ENCODE measurements at regions not wholly inside any gene's neighbourhood (a gene's known extent, or its start where the extent isn't known, plus 50 kb on each side); places are given as distances from the start of the nearest gene placed in this dataset.
A peak's percentile ranks its signal among the peaks of the same experiment; 100 is the strongest.
"Not testable (repeated sequence)": the region's sequence is repeated elsewhere in the genome, so short reads cannot be mapped to it uniquely, and the experiment has no call there.

DNA sequence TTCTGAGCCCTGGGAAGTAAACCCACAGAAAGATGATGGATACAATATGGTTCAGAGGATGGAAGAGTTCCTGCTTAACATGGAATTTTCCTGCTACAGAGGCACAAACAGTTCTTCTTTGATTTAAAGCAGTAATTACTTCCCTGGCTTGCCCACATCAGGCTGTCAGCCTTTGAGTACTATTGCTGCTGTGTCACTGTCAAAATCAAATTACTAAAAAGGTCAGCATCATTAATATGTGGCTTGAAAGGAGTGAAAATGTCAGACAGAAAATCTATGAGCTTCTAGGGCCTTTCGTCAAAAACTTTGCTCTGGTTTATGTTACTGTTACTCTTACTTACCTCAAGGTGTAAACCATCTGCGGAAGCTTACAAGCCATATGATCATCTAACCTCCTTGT lies 98.6 kb upstream of the DPT start:
- no peak for DNase-seq

DNA sequence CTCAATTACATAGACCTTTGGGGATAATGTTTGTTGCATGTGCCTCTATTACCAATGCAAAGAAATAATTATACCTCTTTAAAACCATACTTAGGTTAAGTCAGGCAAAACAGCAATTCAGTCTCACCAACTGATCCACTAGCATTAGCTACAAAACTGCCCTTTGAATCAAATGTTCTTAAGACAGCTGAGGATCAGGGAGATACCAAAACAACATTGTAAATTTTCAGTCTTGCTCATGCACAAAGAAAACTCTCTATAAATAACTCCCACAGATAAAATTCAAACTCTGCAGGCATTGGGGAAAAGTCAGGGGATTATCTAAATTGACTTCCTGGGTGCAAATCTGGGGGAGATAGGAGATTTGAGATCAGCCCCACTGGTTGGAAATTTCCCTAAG lies 100.9 kb upstream of the DPT start:
- DNase-seq: no peak

DNA sequence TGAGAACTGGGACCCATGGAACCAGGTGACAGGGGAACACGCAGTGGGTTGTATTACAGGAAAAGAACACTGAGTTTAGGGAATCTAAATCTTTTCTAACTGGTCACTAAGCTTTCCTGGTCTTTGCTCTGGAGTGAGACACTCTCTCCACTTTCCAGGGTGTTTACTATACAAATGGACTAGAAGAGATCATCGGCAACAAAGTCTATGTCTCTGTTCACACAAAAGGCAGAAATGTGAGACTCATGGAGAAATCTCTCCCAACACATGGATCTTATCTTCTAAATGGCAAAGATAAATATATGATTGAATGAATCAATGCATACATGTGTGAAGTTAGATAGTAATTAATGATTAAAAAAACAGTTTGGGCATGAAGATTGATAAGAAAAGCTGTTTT lies 101.6 kb upstream of the DPT start:
- no peak for DNase-seq

DNA sequence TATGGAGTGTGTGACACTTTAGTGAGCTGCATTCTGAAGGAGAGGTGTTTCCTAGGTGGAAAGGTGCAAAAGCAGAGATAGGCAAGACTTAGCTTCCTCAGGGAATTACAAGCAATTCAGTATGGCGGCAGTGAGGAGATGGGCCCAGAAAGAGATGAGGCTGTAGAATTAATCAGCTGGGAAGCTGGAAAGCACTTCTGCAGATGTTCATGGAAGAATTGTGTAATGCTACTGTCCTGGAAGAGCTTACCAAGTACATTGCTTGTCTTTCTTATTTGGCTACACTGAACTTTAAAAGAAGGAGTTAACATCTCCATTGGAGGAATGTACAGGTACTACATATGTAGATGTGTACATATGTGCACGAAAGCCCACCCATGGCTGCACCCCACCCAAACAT lies 103.7 kb upstream of the DPT start:
- DNase-seq: no peak

DNA sequence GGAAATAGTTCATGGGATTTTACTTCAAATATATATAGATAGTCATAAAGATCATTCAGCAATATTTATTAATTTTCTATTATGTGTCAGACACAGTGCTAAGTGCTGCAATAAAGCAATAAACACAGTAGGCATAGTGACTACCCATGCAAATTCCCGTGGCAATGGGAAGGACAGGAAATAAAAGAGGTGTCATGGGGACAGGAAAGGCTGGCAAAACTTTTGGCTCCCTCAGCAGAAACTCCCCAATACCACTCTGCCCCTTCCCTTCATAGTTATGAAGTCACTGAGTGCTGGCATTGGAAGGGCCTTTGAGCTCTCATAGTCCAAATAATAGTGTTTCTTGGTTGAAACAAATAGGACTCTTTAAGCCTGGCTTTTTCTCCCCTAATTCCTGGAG lies 104.4 kb upstream of the DPT start:
- no peak for DNase-seq

DNA sequence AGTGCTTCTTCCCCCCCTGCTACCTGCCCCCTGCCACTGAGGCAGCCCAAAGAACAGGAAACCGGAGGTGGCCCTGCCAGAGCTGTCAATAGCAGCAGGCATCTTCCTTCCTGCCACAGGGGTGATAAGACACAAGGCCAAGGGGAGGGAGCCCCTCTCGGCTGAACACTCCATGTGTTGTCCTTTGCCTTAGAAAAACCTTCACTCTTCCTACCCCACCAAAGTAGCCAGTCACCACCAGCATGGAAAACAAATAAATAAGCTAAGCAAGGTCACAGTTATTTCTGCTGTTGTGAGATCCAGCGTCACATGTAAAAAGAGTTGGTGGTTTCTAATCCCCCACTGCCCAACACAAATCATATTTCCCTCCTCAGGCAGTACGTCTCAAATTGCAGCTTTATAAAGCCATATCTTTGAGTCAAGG lies 104.8 kb upstream of the DPT start:
- DNase-seq: no peak

DNA sequence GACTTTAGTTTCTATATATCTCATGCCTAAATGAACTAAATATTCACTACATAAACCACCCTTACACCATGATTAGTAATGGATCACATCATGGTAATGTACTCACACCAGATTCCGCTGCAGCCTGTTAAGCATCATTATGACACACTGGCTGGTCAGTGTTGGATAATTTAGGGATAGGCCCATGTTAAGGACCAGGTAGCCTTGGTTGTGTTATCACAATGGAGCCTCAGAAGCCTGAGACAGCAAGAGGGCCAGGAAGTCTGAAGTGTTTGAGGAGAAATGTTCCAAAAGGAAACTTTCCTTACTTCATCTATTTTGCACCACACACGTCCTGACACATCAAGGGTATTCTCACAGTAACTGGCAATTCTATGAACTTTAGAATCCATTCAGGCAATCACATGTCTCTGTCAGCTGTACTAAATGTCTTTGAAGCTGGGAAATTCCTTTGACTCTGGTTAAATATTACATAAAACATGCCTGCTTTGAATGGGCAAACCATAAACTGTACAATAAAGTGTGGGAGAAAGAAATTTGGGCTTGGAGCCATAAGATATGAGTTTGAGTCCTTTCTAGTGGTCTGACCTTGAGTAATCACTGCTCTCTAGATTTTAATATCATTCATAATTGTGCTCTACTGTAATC lies 105.3 kb upstream of the DPT start:
- no peak for DNase-seq

DNA sequence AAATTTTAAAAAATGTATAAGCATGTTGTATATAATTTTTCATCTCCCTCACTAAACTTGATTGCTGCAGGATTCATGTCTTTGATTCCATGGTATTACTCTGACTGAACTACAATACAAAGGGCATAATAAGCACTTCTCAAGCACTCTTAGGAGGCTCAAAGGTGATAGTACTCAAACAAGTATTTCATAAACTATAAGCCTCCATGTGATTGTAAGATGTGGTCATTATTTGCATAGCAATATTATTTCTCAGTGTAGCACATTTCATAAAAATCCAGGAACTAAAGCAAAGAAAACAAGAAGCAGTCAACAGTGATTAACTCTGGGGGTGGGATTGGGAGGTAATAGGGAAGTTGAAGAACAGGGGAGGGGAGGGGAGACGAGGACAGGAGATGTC lies 106.2 kb upstream of the DPT start:
- no peak for DNase-seq

DNA sequence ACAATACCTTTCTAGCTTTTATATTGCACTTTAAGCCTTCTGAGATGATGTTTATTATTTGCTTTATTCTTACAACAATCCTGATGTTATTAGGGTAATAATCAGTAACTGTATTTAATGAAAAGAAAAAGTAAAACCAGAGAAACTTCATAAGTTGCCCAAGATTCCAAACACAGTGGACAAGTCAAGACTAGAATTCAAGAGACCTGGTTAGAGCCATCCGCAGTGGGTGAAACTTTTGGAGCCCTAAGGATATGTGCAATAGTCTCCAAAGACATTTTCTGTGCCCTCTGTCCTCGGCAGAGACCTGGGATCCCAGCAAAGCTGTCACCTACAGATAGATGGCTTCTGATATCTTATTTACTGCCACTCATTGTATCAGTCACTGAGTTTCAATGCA lies 106.8 kb upstream of the DPT start:
- DNase-seq: no peak

DNA sequence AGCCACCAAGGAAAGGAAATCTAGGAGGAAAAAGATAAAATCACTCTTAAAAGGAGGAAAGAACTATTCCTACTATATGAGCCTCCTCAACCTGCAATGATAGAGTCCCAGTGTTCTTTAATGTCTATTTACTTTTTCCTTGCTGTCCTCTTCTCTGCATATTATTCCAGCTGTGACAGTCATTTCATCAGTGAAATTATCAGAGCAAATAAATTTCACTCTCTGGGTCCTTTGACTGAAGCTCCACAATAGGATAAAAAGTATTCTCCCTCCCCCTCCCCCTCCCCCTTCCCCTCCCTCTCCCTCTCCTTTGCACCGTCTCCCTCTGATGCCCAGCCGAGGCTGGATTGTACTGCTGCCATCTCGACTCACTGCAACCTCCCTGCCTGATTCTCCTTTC lies 107.5 kb upstream of the DPT start:
- DNase-seq: no peak

DNA sequence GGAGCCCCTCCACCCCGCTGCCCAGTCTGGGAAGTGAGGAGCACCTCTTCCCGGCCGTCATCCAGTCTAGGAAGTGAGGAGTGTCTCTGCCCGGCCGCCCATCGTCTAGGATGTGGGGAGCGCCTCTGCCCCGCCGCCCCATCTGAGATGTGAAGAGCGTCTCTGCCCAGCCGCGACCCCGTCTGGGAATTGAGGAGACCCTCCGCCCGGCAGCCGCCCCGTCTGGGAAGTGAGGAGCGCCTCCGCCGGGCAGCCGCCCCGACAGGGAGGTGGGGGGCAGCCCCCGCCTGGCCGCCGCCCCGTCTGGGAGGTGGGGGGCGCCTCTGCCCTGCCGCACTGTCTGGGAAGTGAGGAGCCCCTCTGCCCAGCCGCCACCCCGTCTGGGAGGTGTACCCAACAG lies 108.2 kb upstream of the DPT start:
- DNase-seq: not testable (repeated sequence)

DNA sequence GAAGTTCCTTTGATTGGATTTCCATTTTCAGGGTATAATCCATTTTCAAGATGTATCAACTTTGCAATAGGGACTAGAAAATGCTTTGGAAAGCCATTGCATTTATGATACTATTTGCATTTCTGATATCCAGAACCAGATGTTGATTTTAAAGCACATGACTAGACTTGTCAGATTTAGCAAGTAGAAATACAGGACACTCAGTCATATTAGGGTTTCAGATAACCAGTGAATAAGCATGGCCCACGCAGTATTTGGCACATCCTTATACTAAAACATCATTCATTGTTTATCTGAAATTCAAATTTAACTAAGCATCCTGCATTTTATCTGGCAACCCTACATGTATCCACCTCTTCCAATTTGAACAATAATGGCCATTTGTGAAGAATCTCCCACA lies 113.3 kb upstream of the DPT start:
- no peak for DNase-seq

DNA sequence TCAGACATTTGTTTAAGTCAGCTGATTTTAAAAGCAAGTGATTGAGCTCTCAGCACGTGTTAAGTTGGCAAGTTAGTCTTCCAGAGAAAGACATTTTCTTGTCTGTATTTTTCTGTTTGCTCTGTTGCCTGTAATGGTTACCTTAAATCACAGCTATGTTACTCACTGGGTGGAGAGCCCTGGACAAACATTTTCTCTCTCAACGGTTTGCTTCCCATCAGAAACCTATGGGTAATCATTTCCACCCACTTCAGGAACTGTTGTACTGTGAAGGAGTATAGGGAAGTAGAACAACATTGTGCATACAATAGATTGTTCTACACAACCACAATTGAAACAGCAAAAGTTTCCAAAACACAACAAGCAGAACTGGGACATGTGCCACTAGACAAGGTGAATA lies 113.9 kb upstream of the DPT start:
- DNase-seq: no peak

DNA sequence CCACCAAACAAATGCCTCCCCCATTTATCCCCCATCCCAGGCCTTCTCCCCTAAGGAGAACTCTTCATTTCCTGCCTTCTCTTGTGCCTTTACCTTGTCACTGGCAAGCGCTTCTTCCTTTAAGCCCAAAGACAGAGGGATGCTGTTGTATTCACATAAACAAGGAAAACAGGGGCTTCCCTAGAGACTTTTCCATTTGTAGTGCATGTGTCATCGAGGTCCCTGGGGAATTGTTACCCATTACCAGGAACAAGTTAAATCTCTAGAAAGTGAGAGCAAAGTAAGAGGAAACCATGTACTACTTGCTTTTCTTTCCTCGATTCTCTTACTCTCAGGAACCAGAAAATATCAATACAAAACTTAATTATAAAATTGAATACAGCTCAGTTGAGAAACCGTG lies 114.4 kb upstream of the DPT start:
- DNase-seq: no peak

DNA sequence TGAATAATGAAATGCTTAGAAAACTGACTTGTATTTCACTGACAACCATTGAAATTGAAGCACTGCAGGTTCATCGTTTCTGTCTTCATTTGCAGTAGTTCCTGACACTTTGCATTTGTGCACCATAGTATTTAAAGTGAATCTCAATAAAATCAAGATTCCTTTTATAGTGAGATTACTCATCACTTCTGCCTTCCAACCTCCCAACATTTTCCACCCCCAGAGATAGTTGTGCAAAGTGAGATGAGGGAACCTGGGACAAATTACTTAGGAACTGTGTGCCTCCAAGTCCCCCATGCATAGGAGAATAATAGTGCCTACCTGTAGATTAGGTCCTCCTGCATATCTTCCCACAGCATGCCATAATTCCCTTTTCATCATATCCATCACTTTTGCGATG lies 114.9 kb upstream of the DPT start:
- no peak for DNase-seq

DNA sequence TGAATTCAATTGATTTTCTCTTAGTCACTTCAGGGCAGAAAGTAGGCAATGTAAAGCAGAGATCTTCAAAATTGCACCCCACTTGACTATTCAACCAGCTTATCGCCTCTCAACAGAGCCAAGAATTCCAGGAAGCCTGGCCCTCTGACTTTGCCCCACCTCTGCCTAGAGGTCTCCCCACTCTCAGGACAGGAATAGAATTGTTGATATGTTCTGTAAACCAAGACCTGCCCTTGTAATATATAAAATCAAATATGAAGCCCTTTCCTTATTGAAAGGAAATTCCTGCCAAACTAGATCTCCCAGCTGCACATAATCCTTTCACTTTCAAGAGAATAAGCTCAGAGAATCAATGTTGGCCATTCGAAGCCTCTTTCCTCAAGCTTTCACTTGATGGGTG lies 116.1 kb upstream of the DPT start:
- no peak for DNase-seq

DNA sequence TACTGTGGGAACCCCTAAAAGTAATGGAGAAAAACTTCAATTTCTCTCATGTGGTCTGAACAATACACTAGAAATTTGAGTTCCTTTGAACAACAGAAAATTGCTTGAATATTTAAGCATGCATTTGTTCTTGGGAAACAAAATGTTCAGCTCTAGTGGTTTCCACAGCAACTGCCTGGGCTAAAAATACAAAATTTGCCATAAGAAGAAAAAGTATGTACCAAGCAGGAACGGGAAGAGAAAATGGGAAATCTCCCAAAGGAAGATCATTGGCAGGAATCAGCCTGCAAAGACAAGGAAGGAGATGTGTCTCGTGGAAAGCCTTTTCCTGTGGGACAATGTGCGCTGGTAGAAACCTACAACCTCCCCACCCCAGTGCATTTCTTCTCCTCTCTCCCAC lies 119.0 kb upstream of the DPT start:
- DNase-seq: no peak

DNA sequence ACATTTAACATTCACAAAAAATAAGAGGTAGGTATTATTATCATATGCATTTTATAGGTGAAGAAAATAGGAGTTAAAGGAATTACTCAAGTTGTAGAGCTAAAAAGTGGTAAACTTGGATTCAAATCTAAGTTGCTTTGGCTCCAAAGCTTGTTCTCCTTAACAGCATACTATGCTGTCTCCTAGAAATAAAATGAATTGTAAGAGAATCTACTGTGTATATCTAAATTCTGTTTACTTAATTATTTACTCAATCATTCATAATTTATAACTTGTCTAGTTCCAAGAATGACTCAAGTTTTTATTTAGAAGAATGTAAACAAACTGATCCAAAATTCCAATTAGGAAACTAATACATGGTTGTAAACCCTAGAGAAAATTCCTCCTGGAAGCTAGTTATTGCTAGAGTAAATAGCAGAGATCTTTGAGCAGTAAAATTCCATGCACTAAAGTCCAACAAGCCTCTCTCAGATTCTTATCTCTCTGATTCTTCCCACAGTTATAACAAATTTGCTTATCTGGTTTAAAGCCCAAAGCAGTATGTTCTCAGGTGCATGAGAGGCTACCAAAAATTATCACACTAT lies 132.5 kb upstream of the DPT start:
- DNase-seq: no peak

DNA sequence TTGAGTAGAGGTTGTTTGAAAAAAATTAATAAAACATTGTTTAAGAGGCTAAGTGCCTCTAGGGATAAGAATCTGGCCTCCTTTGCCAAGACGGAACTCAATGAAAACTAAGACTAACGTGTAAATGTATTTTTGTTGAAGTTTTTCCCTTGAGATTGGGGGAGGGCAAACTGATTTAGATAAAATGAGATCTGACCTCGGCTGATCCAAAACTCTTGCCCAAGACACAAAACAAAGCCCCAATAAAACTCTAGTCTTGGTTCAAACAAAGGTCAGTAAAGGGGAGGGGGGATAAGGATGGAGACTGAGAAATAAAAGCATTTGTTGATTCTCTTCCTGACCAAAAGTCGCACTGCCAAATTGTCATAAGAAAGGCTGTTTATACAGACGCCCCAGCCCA lies 134.8 kb upstream of the DPT start:
- DNase-seq: peak; percentile 41

DNA sequence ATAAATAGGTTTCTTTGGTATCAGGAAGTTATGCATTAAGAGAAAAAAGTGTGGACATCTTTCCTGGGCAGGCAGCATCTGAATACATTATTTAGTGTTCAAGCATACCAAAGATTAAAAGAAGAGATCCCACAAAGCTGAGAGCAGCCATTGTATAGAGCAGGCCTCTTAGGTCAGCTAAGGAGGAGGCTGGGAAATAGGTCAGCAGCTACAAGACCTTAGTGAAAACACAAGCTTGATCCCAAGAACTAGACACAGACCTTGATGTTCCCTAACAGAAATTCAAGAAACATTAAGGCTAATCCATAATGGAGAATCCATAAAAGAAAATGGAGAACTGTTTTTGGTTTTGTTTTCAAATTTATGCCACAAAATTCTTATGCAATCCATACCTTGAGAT lies 135.3 kb upstream of the DPT start:
- DNase-seq: peak; percentile 16

DNA sequence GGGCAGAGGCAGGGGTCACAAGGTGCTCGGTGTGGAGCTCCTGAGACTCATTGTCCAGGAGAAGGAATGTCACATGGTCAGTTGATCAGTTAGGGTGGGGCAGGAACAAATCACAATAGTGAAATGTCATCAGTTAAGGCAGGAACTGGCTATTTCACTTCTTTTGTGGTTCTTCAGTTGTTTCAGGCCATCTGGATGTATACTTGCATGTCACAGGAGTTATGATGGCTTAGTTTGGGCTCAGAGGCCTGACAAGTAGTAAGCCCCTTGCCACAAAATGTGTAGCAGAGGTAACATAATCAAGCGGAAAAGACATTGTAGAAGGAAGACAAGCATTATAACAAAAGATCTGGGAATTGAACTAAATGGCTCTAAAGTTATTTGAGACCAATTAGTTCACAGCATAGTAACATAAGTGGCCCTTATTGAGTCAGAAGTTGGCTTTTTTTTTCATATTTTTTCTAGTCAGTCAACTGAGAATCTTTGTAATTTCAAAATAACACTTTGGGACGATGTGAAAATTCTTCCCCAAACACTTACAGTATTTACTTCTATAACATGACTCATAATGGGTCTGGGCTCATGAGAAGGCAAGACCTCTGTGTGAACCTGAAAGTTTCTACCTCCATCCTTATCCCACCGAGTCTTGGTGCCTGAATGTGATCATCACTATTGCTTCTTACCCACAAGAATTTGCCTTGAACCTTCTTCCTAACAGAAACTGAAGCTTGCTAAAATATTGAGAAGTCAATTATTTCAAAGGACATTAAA lies 137.0 kb upstream of the DPT start:
- DNase-seq: no peak

DNA sequence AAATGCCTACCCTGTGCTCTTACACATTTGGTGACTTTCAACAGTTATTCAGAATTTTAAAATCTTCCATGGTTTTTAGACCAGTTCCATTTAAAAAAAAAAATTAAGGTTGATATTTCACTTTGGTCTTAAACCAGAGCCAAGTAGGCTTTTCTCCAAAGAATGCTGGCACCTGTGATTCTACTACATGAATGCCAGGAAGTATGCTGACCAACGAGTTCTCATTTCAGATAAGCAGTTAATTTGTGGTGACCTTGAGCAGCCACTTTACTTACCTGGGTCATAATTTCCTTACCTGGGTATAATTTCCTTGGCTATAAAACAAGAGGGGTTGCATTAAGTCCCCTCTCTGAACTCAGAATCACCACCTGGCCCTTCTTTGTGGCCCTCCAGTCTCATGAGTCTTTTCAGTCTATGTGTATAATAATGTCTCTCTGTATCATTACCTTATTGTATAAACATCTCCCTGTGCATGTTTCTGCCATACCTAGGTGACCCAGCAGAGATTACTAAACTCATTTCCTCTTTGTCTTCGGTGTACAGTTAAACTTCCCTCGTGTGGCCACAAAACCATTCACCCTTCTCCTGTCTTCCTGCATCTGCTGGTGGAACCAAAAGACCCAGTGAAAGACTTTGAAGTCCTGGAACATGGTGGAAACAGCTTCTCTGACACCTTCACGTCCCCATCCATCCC lies 139.1 kb upstream of the DPT start:
- no peak for DNase-seq

DNA sequence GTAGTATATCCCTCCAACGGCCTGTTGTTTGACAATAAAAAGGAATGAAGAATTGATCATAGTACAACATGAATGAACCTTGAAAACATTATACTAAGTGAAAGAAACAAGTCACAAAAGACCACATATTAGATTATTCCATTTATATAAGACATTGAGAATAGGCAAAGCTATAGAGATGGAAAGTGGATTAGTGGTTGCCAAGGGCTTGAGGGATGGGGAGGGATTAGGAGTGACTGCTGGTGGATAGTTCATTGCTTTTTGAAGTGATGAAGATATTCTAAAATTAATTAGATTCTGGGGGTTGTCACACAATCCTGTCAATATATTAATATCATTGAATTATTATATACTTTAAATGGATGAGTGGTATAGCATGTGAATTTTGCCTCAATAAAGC lies 142.5 kb upstream of the DPT start:
- DNase-seq: no peak

DNA sequence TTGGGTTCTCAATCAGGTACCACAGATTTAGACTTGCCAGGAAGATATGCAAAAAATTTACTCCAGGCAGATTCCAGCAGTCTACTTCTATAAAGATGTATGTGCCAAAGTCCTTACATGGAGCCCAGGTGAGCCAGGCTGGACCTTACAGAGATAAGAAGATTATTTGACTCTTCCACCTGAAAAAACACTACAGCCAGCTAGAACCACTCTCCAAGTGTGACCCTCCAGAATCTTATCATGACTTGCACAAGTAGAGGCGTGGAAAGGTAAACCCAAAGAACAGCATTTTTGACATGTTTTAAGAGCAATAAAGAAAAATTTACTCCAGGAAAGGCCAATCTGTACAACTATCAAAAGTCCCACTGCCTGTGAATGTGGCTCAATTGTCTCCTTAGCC lies 146.8 kb upstream of the DPT start:
- no peak for DNase-seq
